Caco-2 (cell line): ENCODE measurements at regions not wholly inside any gene's neighbourhood (a gene's known extent, or its start where the extent isn't known, plus 50 kb on each side); places are given as distances from the start of the nearest gene placed in this dataset.

Source experiments
- BruUV-seq: library from RNA; stranded (reverse); fragments of 400-500 nt; replicated peaks from 2 replicates; lab custom pipeline; 2021; lab: Mats Ljungman, UMichigan
- CTCF ChIA-PET: fragments of 300-600 bp; sonication (Branson Sonifier 250); formaldehyde crosslinking; loops from one replicate; lab custom pipeline; 2022; ENCODE audit warnings: antibody characterized with exemption; lab: Charles Lee
- POLR2A ChIA-PET: fragments of 300-600 bp; sonication (Branson Sonifier 250); formaldehyde crosslinking; loops from one replicate; lab custom pipeline; 2022; ENCODE audit warnings: antibody characterized with exemption; lab: Charles Lee
- DNase-seq, 2 experiments: peaks; one replicate each; pipeline versions ENCODE4 v3.0.0 to v3.0.0-alpha.2; 2020 to 2022
- H3K27me3 ChIP-seq: replicated peaks from 2 replicates; pipeline ENCODE4 v1.6.0; 2011; ENCODE audit warnings: low read length; ENCODE audit not compliant: control insufficient read depth, insufficient read depth
- H3K36me3 ChIP-seq: 2 replicates; pipeline ENCODE4 v1.5.1; 2011; ENCODE audit warnings: low read length; ENCODE audit not compliant: control insufficient read depth, insufficient read depth
- H3K4me1 ChIP-seq: fragments of 250-450 bp; sonication (Bioruptor Pico); 2 replicates; pipeline ENCODE4 v1.5.1; 2020; ENCODE audit warnings: mild to moderate bottlenecking
- H3K4me3 ChIP-seq: 2 replicates; pipeline ENCODE4 v1.5.1; 2011; ENCODE audit warnings: low read depth, mild to moderate bottlenecking, control low read depth, low read length
- H3K9me3 ChIP-seq: fragments of 250-450 bp; sonication (Bioruptor Pico); 2 replicates; pipeline ENCODE4 v1.5.1; 2020; ENCODE audit warnings: mild to moderate bottlenecking, moderate library complexity
- H3K27ac Mint-ChIP-seq: one replicate; pipeline ENCODE4 v1.8.0; 2022; ENCODE audit warnings: mixed read lengths; ENCODE audit not compliant: unreplicated experiment
- H3K27me3 Mint-ChIP-seq: one replicate; pipeline ENCODE4 v1.8.0; 2022; ENCODE audit warnings: mixed read lengths; ENCODE audit not compliant: insufficient read depth, unreplicated experiment
- H3K36me3 Mint-ChIP-seq: one replicate; pipeline ENCODE4 v1.8.0; 2022; ENCODE audit warnings: mild to moderate bottlenecking, mixed read lengths; ENCODE audit not compliant: insufficient read depth, unreplicated experiment
- H3K4me1 Mint-ChIP-seq: one replicate; pipeline ENCODE4 v1.8.0; 2022; ENCODE audit warnings: low read depth, mixed read lengths; ENCODE audit not compliant: unreplicated experiment
- H3K4me3 Mint-ChIP-seq: one replicate; pipeline ENCODE4 v1.8.0; 2022; ENCODE audit warnings: mild to moderate bottlenecking, moderate library complexity, mixed read lengths; ENCODE audit not compliant: unreplicated experiment
- H3K9me3 Mint-ChIP-seq: one replicate; pipeline ENCODE4 v1.8.0; 2022; ENCODE audit warnings: mixed read lengths; ENCODE audit not compliant: unreplicated experiment
- CTCF ChIP-seq, 2 experiments: fragments of 200-600 bp in 1 of 2; IDR thresholded peaks; 1 replicate in 1 of 2; 2 replicates in 1 of 2; pipeline versions ENCODE4 v1.5.1 to v1.8.0; 2011 to 2022; ENCODE audit warnings: antibody characterized with exemption in 1 of 2, control low read depth in 1 of 2, inconsistent platforms in 1 of 2, low read depth in 1 of 2, low read length in 1 of 2, mild to moderate bottlenecking in 1 of 2, moderate library complexity in 1 of 2; ENCODE audit not compliant: insufficient read depth in 1 of 2, severe bottlenecking in 1 of 2, unreplicated experiment in 1 of 2
- intact Hi-C: fragments of 100-400 bp; cut with micrococcal nuclease; formaldehyde crosslinking; loops from one replicate; pipeline ENCODE4 v1.10.0; 2022; ENCODE audit not compliant: unreplicated experiment

DNA sequence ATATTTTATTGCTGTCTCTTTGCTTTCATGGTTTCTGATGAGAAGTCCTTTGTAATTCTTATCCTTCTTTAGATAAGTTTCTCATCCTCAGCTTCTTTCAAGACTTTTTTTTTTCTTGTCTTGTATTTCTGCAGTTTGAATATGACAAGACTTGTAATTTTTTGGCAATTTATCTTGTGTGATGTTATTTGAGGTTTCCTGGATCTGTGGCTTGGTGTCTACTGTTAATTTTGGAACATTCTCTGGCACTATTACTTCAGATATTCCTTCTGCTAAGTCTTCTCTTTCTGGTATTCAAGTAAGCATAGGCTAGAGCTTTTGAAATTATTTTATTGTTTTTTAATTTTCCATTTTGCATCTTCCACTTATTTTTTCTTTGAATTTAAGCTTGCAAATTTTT, 1083.2 kb downstream of the CNTNAP5 start:
- no peak overlapping the region for H3K4me3 Mint-ChIP-seq
- intact Hi-C loops: no loop called here

GRCh38 chr2:125125902-125126301, 1100.8 kb downstream of the CNTNAP5 start:
- H3K27me3 Mint-ChIP-seq: peaks cover 3% of the 10 kb centered on the region
- no peak for DNase-seq
- H3K36me3 ChIP-seq: no peaks in the 10 kb centered on the region
- H3K4me1 ChIP-seq: no peaks in the 10 kb centered on the region
- H3K27me3 ChIP-seq: no peaks in the 10 kb centered on the region
- H3K9me3 ChIP-seq: no peaks in the 10 kb centered on the region
- TF ChIP-seq CTCF (IDR thresholded peaks at IDR 0.05; ENCODE audit: insufficient read depth in 1 of 2, low read depth in 1 of 2, low read length in 1 of 2, severe bottlenecking in 1 of 2, unreplicated experiment in 1 of 2): no peak
- H3K4me1 Mint-ChIP-seq: no peaks in the 10 kb centered on the region
- H3K4me3 ChIP-seq: no peak overlapping the region
- no peak overlapping the region for H3K4me3 Mint-ChIP-seq
- no peaks in the 10 kb centered on the region for H3K36me3 Mint-ChIP-seq
- no peak overlapping the region for H3K27ac Mint-ChIP-seq
- no TSS peak for BruUV-seq
- ChIA-PET POLR2A (no interaction called here), CTCF (no interaction called here)
- H3K9me3 Mint-ChIP-seq: no peaks in the 10 kb centered on the region
- intact Hi-C loops: no loop called here

More for the DNA sequence above, 1083.2 kb downstream of the CNTNAP5 start:
- Mint-ChIP-seq H3K27me3 (peaks cover 2% of the 10 kb centered on the region), H3K36me3 (no peaks in the 10 kb centered on the region), H3K27ac (no peak overlapping the region), H3K9me3 (no peaks in the 10 kb centered on the region), H3K4me1 (no peaks in the 10 kb centered on the region)
- TF ChIP-seq CTCF (IDR thresholded peaks at IDR 0.05; ENCODE audit: insufficient read depth in 1 of 2, low read depth in 1 of 2, low read length in 1 of 2, severe bottlenecking in 1 of 2, unreplicated experiment in 1 of 2): no peak
- H3K9me3 ChIP-seq: no peaks in the 10 kb centered on the region
- no peaks in the 10 kb centered on the region for H3K27me3 ChIP-seq
- CTCF ChIA-PET: no interaction called here
- no TSS peak for BruUV-seq
- no peaks in the 10 kb centered on the region for H3K4me1 ChIP-seq
- H3K4me3 ChIP-seq: no peak overlapping the region
- no peaks in the 10 kb centered on the region for H3K36me3 ChIP-seq
- no peak for DNase-seq
- POLR2A ChIA-PET: no interaction called here

GRCh38 chr2:125160947-125161346, 1135.9 kb downstream of the CNTNAP5 start:
- ChIA-PET POLR2A (no interaction called here), CTCF (no interaction called here)
- BruUV-seq: no TSS peak
- no peaks in the 10 kb centered on the region for H3K27me3 ChIP-seq
- no peaks in the 10 kb centered on the region for H3K36me3 ChIP-seq
- TF ChIP-seq CTCF (IDR thresholded peaks at IDR 0.05; ENCODE audit: insufficient read depth in 1 of 2, low read depth in 1 of 2, low read length in 1 of 2, severe bottlenecking in 1 of 2, unreplicated experiment in 1 of 2): no peak
- Mint-ChIP-seq H3K36me3 (no peaks in the 10 kb centered on the region), H3K9me3 (no peaks in the 10 kb centered on the region), H3K27ac (no peak overlapping the region), H3K27me3 (peaks cover 2% of the 10 kb centered on the region), H3K4me3 (no peak overlapping the region), H3K4me1 (no peaks in the 10 kb centered on the region)
- no peak overlapping the region for H3K4me3 ChIP-seq
- no peaks in the 10 kb centered on the region for H3K4me1 ChIP-seq
- no peak for DNase-seq
- intact Hi-C loops: no loop called here
- H3K9me3 ChIP-seq: no peaks in the 10 kb centered on the region
